ENCODE measurements at regions not wholly inside any gene's neighbourhood (a gene's known extent, or its start where the extent isn't known, plus 50 kb on each side); places are given as distances from the start of the nearest gene placed in this dataset.

- no peak for TF ChIP-seq CTCF (IDR thresholded peaks at IDR 0.05; ENCODE audit: low read depth, low read length)
- no peak for TF ChIP-seq EZH2phosphoT487 (IDR thresholded peaks at IDR 0.05; ENCODE audit: low read depth)
Observed at GRCh38 chr7:47636081-47636432, 54.1 kb upstream of the TNS3 start.
